Activated CD8-positive, alpha-beta memory T cell treated with anti-CD3 and anti-CD28 coated beads for 1 hour (primary cell): ENCODE measurements at regions not wholly inside any gene's neighbourhood (a gene's known extent, or its start where the extent isn't known, plus 50 kb on each side); places are given as distances from the start of the nearest gene placed in this dataset.
"Not testable (repeated sequence)": the region's sequence is repeated elsewhere in the genome, so short reads cannot be mapped to it uniquely, and the experiment has no call there.

Experiments used
- DNase-seq, 2 donors: peaks; one replicate each; pipeline ENCODE4 v3.0.0-alpha.2; 2020; ENCODE audit warnings: low read depth in 1 of 2; ENCODE audit errors: extremely low read depth in 1 of 2

DNA sequence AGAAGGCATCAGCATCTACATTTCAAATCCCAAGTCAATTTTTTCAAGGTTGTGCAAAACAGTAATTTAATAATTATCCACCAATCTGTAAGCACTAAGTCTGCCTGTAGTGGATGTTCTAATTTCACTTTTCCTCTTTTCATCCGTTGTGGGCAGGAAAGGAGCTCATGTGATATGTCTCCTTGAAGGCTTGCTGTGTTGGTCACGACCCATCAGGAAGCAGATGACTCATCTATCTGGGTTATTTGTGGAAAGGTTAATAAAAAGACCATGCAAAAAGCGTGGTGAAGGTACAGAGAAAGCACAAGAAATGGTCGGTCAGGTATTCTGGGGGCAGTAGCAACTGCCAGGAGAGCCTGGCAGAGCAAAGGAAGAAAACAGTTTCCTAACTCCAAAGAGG is 476.7 kb upstream of the RAB6C start:
- no peak for DNase-seq

- no peak for DNase-seq
These were observed 474.8 kb upstream of the RAB6C start for GRCh38 chr2:129504646-129505045.

GRCh38 chr2:129518937-129519336 is 460.5 kb upstream of the RAB6C start:
- no peak for DNase-seq

DNA sequence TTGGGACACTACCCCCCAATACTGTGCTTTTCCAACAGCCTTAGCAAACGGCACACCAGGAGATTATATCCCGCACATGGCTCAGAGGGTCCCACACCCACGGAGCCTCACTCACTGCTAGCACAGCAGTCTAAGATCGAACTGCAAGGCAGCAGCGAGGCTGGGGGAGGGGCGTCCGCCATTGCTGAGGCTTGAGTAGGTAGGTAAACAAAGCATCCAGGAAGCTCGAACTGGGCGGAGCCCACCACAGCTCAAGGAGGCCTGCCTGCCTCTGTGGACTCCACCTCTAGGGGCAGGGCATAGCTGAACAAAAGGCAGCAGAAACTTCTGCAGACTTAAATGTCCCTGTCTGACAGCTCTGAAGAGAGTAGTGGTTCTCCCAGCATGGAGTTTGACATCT is 447.3 kb upstream of the RAB6C start:
- not testable (repeated sequence) for DNase-seq

DNA sequence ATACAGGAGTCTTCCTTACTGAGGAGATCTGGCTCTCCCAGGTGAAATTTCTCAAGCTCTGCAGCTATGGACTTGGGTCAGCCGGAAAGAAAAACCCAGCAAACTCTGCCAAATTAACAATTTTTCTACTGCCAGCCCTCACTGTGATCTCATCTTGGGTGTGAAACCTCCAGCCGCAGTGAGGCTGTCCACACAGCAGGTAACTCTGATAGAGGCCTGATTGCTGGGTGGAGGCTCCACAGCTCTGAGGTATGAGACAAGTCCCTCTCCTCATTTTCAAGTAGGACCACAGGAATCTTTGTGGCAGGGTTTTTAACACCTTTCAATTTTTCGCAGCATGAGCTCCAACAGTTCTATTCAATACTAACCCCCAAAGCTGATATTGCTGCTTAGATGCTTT is 430.6 kb upstream of the RAB6C start:
- no peak for DNase-seq

GRCh38 chr2:129550536-129550935 is 428.9 kb upstream of the RAB6C start:
- no peak for DNase-seq

DNA sequence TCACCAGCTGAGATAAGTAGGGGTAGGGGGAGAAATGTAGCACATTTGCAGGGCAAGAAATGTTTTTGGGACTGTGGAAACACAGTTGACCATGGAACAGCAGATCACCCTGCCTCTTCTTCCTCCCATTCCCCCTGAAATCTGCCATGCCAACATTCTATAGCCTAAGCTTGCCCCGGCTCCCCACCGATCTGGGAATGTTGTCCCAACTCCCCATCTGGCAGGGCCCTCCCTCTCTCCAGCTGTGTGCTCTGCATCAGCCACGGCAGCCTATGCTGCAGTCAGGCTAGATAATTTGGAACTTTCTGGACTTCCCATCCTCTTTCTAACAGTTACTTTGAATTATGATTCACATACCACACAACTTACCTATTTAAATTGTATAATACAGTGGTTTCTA is 425.1 kb upstream of the RAB6C start:
- DNase-seq, result no peak

GRCh38 chr2:129559101-129559500 is 420.4 kb upstream of the RAB6C start:
- DNase-seq, result no peak

DNA sequence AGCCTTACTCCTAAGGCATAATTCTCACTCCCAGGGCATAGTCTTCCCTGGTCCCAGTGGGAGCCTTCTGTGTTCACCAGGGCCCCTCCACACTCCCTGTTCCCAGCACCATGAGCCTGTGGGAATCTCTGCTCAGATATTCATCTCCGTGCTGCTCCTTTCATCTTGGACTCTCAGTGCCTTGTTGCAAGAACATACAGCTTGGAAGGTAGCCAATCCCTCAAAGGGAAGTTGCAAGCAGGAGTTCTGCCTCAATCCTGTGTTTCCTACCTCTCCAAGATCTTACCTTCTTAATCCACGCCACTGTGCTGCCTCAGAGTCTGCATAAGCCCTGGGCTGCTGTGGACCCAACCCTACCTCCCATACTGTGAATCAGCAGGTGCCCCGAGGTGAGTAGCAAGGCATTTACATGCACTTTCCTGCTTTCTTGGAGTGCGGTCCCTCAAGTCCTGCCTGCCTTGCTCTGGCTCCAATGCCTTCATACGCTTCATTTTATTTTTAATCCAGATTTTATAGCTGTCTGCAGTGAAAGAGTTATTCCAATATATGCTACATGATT is 413.8 kb upstream of the RAB6C start:
- no peak for DNase-seq

GRCh38 chr2:129570812-129571211 is 408.7 kb upstream of the RAB6C start:
- not testable (repeated sequence) for DNase-seq

DNA sequence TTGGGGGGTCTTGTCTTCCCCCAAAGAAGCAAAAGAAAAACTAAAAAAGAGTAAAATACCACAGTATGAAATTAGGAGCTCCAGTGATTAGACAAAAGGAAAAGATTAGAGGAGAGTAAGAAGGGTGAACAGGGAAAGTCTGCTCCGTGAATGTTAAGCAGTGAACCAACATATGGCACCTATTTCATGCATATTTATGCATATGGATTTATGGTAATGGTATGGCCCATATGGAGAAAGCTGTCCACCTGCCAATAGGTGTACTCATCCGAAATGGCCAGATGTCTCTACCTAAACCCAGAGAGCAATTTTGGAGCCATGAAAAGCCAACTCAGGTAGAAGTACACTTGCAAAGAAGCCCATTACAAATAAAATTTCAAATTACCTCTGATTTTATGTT is 404.0 kb upstream of the RAB6C start:
- no peak for DNase-seq

DNA sequence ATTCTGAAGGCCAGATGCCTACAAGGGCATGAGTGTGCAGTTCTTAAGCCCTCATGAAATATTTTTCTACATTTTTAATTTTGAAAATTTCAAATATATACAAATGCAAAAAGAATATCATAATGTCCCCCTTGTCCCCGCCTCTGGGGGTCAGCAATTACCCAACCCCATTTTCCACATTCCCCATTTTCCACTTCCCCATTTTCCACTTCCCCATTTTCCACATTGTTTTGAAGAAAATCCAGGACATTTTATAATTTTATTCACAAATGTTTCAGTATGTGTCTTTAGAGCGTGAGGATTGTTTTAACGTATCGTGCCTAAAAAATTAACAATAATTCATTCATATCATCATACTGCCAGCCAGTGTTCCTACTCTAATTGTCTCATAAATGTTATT is 403.6 kb upstream of the RAB6C start:
- DNase-seq, result no peak

- no peak for DNase-seq
These were observed 399.5 kb upstream of the RAB6C start for GRCh38 chr2:129580001-129580400.

DNA sequence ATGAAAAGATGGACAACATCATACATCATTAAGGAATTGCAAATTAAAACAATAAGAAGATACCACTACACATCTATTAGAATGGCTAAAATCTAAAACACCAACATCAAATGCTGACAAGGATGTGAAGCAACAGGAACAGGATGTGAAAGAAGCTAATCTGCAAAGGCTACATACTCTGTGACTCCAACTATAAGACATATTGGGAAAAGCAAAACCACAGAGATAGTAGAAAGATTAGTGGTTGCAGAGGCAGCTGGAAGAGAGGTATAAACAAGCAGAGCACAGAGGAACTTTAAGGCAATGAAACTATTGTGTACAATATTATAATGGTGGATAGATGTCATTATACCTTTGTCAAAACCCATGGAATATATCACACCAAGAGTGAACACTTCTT is 393.7 kb upstream of the RAB6C start:
- no peak for DNase-seq

GRCh38 chr2:129587426-129588064 is 391.9 kb upstream of the RAB6C start:
- DNase-seq, result no peak

DNA sequence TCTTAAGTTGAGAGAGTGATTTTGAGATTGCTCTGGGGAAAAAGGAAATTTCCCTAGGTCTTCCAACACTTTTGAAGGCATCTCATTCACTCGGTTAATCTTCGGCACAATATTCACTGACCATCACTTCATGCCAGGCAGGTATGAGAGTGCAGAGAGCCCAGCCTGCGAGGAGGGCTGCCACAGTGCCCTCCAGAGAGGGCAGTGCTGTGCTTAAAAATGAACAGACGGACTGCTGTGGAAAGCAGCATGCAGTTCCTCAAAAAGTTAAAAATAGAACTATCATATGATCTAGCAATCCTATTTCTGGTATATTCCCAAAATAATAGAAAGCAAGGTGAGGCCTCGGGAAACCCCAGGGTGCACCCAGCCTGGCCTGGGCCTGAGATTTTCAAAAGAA is 374.9 kb upstream of the RAB6C start:
- DNase-seq, result no peak

DNA sequence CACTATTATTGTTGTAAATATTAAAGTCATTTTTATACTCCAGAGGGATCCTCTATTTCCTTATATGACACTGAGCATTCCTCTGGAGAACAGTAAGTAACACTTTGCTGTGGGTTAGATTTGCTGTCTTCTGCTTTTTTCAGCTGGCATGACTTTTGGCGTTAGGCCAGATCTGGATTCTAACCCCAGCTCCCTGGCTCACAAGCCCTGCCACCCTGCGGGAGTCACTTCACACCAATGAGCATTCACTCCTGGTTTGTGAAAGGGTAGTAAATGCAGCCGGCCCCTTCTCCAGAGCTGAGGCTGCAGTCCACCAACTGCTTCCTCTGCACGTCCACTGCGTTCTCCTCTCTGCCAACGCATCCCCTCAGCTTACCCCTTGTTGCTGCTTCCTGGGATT is 373.8 kb upstream of the RAB6C start:
- DNase-seq, result no peak

DNA sequence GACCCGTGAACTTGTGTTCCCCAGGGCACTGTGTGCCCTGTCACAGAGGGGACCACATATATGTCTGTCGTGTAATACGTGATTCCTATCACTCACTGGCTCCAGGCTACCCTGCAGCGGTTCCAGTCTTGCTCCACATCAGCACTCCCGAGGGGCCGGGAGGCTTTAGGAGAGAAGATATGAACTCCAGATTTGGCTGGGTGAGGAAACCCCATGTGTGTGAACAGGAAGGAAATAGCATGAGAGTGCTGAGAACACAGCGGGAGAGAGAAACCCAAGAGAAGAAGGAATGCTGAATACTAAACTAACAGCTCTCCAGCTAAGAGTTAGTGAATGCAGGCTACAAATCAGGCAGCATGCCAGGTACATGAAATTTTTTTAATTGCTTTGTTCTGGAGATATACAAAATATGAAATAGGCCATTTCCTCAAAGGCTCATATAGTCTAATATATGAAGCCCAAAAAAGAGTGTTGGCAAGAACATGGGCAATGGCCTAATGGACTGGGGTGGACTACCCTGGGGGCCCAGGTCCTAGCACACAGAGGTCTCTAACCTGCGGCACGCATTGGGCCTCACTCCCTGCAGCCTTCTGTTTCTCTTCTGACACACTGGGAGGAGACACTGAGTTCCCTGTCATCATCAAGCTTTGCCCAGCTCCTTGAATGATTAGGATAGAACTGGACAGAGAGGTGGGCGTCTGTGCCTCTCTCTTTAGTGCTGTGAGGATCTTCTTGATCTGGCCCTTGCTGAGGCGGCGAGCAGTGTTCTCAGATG is 372.8 kb upstream of the RAB6C start:
- DNase-seq, result no peak

GRCh38 chr2:129609224-129609623 is 370.2 kb upstream of the RAB6C start:
- DNase-seq, result no peak

GRCh38 chr2:129610766-129611165 is 368.7 kb upstream of the RAB6C start:
- DNase-seq, result no peak

GRCh38 chr2:129611471-129611870 is 368.0 kb upstream of the RAB6C start:
- DNase-seq, result no peak

DNA sequence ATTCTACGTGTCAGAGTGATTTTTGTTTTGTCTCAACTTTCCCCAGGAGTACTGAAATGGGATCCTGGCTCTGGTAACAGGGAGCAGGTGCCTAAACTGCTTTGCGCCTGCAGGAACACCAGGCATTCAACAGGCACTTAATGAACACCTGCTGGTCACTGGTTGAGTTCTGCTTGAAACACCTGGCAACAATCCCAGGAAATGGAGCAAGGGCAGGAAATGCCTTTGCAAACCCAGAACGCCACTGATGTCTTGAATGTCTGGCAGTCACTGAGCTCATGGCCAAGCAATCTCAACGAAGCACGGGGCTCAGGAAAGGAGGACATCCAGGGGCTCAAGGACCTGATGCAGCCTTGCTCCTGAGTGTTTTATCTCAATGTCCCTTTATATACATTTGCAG is 360.0 kb upstream of the RAB6C start:
- no peak for DNase-seq
